ENCODE measurements at regions not wholly inside any gene's neighbourhood (a gene's known extent, or its start where the extent isn't known, plus 50 kb on each side); places are given as distances from the start of the nearest gene placed in this dataset.

- no peak for TF ChIP-seq CTCF (IDR thresholded peaks at IDR 0.05; ENCODE audit: low read depth, low read length, missing control alignments)
Observed at GRCh38 chr10:85265121-85265520, 936.7 kb downstream of the CCSER2 start.

DNA sequence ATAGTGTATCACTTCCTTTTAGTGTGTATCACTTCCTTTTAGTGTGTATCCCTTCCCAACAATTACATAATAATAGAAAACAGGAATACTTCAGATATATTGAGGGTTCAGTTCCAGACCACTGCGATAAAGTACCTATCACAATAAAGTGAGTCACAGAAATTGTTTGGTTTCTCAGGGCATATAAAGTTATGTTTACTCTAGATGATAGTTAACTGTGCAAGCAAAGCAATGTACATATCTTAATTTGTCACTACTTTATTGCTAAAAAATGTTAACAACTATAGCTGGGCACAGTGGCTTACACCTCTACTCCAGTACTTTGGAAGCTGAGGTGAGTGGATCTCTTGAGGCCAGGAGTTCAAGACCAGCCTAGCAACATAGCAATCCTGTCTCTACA lies 938.4 kb downstream of the CCSER2 start:
- no peak for TF ChIP-seq CTCF (IDR thresholded peaks at IDR 0.05; ENCODE audit: low read depth, low read length, missing control alignments)
- H3K4me3 ChIP-seq (replicated peaks; ENCODE audit: low read depth, low read length), result no peak overlapping the region
- no peak for DNase-seq (ENCODE audit: extremely low read depth, low read depth)

More at GRCh38 chr10:85265121-85265520, 936.7 kb downstream of the CCSER2 start:
- no peak overlapping the region for H3K4me3 ChIP-seq (replicated peaks; ENCODE audit: low read depth, low read length)
- DNase-seq (ENCODE audit: extremely low read depth, low read depth), result no peak

DNA sequence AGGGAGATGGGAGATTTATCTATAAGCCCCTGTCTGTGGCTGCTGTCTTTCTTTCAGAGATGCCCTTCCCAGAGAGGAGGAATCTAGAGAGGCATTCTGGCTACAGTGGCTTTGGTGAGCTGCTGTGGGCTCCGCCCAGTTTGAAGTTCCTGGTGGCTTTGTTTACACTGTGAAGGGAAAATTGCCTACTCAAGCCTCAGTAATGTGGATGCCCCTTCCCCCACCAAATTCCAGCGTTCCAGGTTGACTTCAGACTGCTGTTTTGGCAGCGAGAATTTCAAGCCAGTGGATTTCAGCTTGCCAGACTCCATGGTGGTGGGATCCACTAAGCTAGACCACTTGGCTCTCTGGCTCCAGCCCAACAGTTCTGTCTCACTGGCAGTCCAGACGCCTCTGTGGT lies 951.6 kb downstream of the CCSER2 start:
- no peak for TF ChIP-seq CTCF (IDR thresholded peaks at IDR 0.05; ENCODE audit: low read depth, low read length, missing control alignments)
- DNase-seq (ENCODE audit: extremely low read depth, low read depth), result no peak
- no peak overlapping the region for H3K4me3 ChIP-seq (replicated peaks; ENCODE audit: low read depth, low read length)

GRCh38 chr10:85284778-85285770 lies 956.7 kb downstream of the CCSER2 start:
- DNase-seq (ENCODE audit: extremely low read depth, low read depth), result no peak
- no peak overlapping the region for H3K4me3 ChIP-seq (replicated peaks; ENCODE audit: low read depth, low read length)
- no peak for TF ChIP-seq CTCF (IDR thresholded peaks at IDR 0.05; ENCODE audit: low read depth, low read length, missing control alignments)

GRCh38 chr10:85293483-85293882 lies 965.1 kb downstream of the CCSER2 start:
- TF ChIP-seq CTCF (IDR thresholded peaks at IDR 0.05; ENCODE audit: low read depth, low read length, missing control alignments), result no peak
- no peak overlapping the region for H3K4me3 ChIP-seq (replicated peaks; ENCODE audit: low read depth, low read length)
- no peak for DNase-seq (ENCODE audit: extremely low read depth, low read depth)

DNA sequence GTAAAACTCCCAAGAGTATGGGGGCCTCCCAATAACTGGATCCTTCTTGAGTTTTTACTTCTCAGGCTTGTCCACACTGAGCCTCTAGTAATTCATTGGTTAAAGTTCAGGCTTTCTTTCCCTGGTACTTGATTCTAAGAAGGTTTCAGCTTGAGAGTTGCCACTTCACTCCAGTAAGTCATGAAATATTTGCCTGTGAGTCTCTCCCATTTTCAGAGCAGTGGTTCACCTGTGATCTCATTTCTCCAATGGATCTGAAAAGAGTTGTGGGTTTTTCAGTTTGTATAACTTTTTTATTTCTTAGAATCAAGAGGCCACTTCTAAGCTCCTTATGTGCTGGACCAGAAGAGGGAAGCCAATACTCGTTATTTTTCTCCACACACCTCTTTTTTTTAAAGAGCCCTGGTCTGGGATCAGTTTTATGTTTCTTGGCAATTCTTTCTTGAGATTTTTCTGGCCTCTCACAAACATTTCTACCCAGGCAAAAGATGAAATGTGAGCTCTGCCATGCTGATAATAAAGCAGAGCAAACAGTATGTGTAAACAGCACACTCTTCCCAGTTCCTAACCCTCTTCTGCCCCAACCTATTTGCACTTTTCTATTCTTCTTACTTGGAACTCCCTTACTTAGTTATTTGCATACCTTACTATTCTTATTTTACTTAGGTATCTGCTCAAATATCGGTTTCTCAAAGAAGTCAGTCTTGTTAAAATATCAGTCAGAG lies 983.4 kb downstream of the CCSER2 start:
- H3K4me3 ChIP-seq (replicated peaks; ENCODE audit: low read depth, low read length), result no peak overlapping the region
- no peak for DNase-seq (ENCODE audit: extremely low read depth, low read depth)
- no peak for TF ChIP-seq CTCF (IDR thresholded peaks at IDR 0.05; ENCODE audit: low read depth, low read length, missing control alignments)

All from HFF-Myc (cell line).